ENCODE measurements at regions not wholly inside any gene's neighbourhood (a gene's known extent, or its start where the extent isn't known, plus 50 kb on each side); places are given as distances from the start of the nearest gene placed in this dataset.

GRCh38 chr10:55227967-55228366 is 426.9 kb upstream of the PCDH15 start:
- CTCF ChIA-PET, result no interaction called here
- SMC1A ChIA-PET (ENCODE audit: uncharacterized antibody, unreplicated experiment), result no interaction called here
- H4K20me1 ChIP-seq (ENCODE audit: control insufficient read depth, insufficient read depth), result no peaks in the 10 kb centered on the region
- no peak overlapping the region for H3K4me2 ChIP-seq (ENCODE audit: control insufficient read depth, insufficient read depth)
- no peaks in the 10 kb centered on the region for H3K9me3 ChIP-seq (replicated peaks; ENCODE audit: control insufficient read depth, insufficient read depth, low read length)
- H2AFZ ChIP-seq (ENCODE audit: control insufficient read depth, low read depth, low read length), result no peak overlapping the region
- POLR2A ChIA-PET, result no interaction called here
- BruUV-seq (replicated peaks), result no TSS peak
- TF ChIP-seq DPF2 (IDR thresholded peaks at IDR 0.05) (no peak), ZSCAN29 (IDR thresholded peaks at IDR 0.05) (no peak), PAX8 (IDR thresholded peaks at IDR 0.05) (no peak), SUPT20H (IDR thresholded peaks at IDR 0.05; ENCODE audit: borderline replicate concordance, control insufficient read depth, low read depth, low read length) (no peak), MEF2B (IDR thresholded peaks at IDR 0.05; ENCODE audit: partially characterized antibody, poor library complexity, severe bottlenecking) (no peak), SIX5 (IDR thresholded peaks at IDR 0.05; ENCODE audit: low read depth, low read length, severe bottlenecking) (no peak), BCL11A (IDR thresholded peaks at IDR 0.05; ENCODE audit: low read depth, low read length) (no peak)
- TF ChIP-seq, protein P1, sequence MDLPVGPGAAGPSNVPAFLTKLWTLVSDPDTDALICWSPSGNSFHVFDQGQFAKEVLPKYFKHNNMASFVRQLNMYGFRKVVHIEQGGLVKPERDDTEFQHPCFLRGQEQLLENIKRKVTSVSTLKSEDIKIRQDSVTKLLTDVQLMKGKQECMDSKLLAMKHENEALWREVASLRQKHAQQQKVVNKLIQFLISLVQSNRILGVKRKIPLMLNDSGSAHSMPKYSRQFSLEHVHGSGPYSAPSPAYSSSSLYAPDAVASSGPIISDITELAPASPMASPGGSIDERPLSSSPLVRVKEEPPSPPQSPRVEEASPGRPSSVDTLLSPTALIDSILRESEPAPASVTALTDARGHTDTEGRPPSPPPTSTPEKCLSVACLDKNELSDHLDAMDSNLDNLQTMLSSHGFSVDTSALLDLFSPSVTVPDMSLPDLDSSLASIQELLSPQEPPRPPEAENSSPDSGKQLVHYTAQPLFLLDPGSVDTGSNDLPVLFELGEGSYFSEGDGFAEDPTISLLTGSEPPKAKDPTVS (IDR thresholded peaks at IDR 0.05; ENCODE audit: low read depth, low read length), result no peak
- in situ Hi-C loops (cut with MboI), result no loop called here
- no peak for FAIRE-seq
- no peak overlapping the region for H3K4me3 ChIP-seq
- RAD21 ChIA-PET (ENCODE audit: unreplicated experiment), result interaction anchor here (0.8 kb wide), 1 partner anchor 53 kb away, joined by 3 read pairs; no protein-coding TSS in a partner anchor
- H3K27me3 ChIP-seq (replicated peaks in 1 of 2; ENCODE audit: control insufficient read depth in 2 of 2, insufficient read depth in 2 of 2, low read length in 1 of 2), result no peaks in the 10 kb centered on the region
- intact Hi-C loops (cut with micrococcal nuclease; ENCODE audit: unreplicated experiment), result no loop called here
- no peak overlapping the region for H3K9ac ChIP-seq (ENCODE audit: control insufficient read depth, insufficient read depth, low read length)
- H3K79me2 ChIP-seq (ENCODE audit: control insufficient read depth, insufficient read depth, low read length), result no peaks in the 10 kb centered on the region
- no peak overlapping the region for H3K27ac ChIP-seq (ENCODE audit: control insufficient read depth, insufficient read depth)
- no peaks in the 10 kb centered on the region for H3K4me1 ChIP-seq (ENCODE audit: control insufficient read depth, insufficient read depth, low read length)
- H3K36me3 ChIP-seq (ENCODE audit: control insufficient read depth in 2 of 2, insufficient read depth in 2 of 2, low read length in 1 of 2), result no peaks in the 10 kb centered on the region
- ATAC-seq, result no peak
- no peak for DNase-seq (ENCODE audit: low read depth, low spot score)
- 82% methylated on average over 1 of the region's 1 CpG for WGBS (ENCODE audit: insufficient coverage, insufficient replicate concordance, low lambda C conversion rate, missing lambda C conversion rate)
